GM12878 (cell line): ENCODE measurements at regions not wholly inside any gene's neighbourhood (a gene's known extent, or its start where the extent isn't known, plus 50 kb on each side); places are given as distances from the start of the nearest gene placed in this dataset.

ENCODE experiments used
- ATAC-seq: fragments of 200-7000 bp; cut with Tn5 transposase; 3 replicates; pipeline ENCODE4 v1.9.1; 2020; ENCODE audit warnings: mild to moderate bottlenecking, moderate library complexity
- BruUV-seq: library from RNA; stranded (reverse); fragments of 400-500 nt; replicated peaks from 2 replicates; lab custom pipeline; 2021; lab: Mats Ljungman, UMichigan
- CTCF ChIA-PET: fragments of 300-600 bp; sonication (Branson Sonifier 250); formaldehyde crosslinking; extraction: SDS; loops from one replicate; lab custom pipeline; 2021; ENCODE audit warnings: inconsistent platforms; lab: Yijun Ruan, JAX
- POLR2A ChIA-PET: fragments of 350-600 bp; formaldehyde crosslinking; extraction: SDS; loops from one replicate; lab custom pipeline; 2021; ENCODE audit warnings: inconsistent platforms; lab: Charles Lee
- RAD21 ChIA-PET: fragments of 300-600 bp; sonication (Branson Sonifier 250); formaldehyde crosslinking; loops from one replicate; lab custom pipeline; 2023; ENCODE audit warnings: antibody characterized with exemption; ENCODE audit not compliant: unreplicated experiment; lab: Charles Lee
- SMC1A ChIA-PET: fragments of 300-600 bp; sonication (Branson Sonifier 250); formaldehyde crosslinking; loops from one replicate; lab custom pipeline; 2023; ENCODE audit not compliant: unreplicated experiment, uncharacterized antibody; lab: Charles Lee
- DNase-seq: peaks from one replicate; pipeline ENCODE4 v3.0.0-alpha.2; 2011; ENCODE audit warnings: low read depth, low spot score
- FAIRE-seq: peaks from 3 replicates; lab custom pipeline; 2011; peaks lifted over from hg19 to GRCh38; lab: Jason Lieb, UNC
- H2AFZ ChIP-seq: 2 replicates; pipeline ENCODE4 v1.6.0; 2011; ENCODE audit warnings: low read depth, low read length, control low read depth; ENCODE audit not compliant: control insufficient read depth
- H3K27ac ChIP-seq: 2 replicates; pipeline ENCODE4 v1.5.1; 2011; ENCODE audit warnings: control low read depth; ENCODE audit not compliant: control insufficient read depth, insufficient read depth
- H3K27me3 ChIP-seq, 2 experiments: replicated peaks in 1 of 2; 2 replicates each; pipeline versions ENCODE4 v1.6.0 to v1.6.1; 2011; ENCODE audit warnings: low read length in 1 of 2; ENCODE audit not compliant: control insufficient read depth in 2 of 2, insufficient read depth in 2 of 2
- H3K36me3 ChIP-seq, 2 experiments: 2 replicates each; pipeline ENCODE4 v1.5.1; 2011; ENCODE audit warnings: low read length in 1 of 2; ENCODE audit not compliant: control insufficient read depth in 2 of 2, insufficient read depth in 2 of 2
- H3K4me1 ChIP-seq: 2 replicates; pipeline ENCODE4 v1.6.1; 2011; ENCODE audit warnings: mild to moderate bottlenecking, low read length, moderate library complexity, mixed read lengths; ENCODE audit not compliant: control insufficient read depth, insufficient read depth
- H3K4me2 ChIP-seq: 2 replicates; pipeline ENCODE4 v1.6.0; 2011; ENCODE audit warnings: control low read depth; ENCODE audit not compliant: control insufficient read depth, insufficient read depth
- H3K4me3 ChIP-seq: fragments of 200-600 bp; sonication (generic); 2 replicates; pipeline ENCODE4 v1.5.1; 2016
- H3K79me2 ChIP-seq: 2 replicates; pipeline ENCODE4 v1.6.0; 2011; ENCODE audit warnings: low read length; ENCODE audit not compliant: control insufficient read depth, insufficient read depth
- H3K9ac ChIP-seq: 2 replicates; pipeline ENCODE4 v1.8.0; 2011; ENCODE audit warnings: low read length, control low read depth, mixed read lengths; ENCODE audit not compliant: control insufficient read depth, insufficient read depth
- H3K9me3 ChIP-seq: replicated peaks from 3 replicates; pipeline ENCODE4 v1.5.1; 2011; ENCODE audit warnings: mild to moderate bottlenecking, low read length; ENCODE audit not compliant: control insufficient read depth, insufficient read depth
- H4K20me1 ChIP-seq: 2 replicates; pipeline ENCODE4 v1.6.0; 2011; ENCODE audit not compliant: control insufficient read depth, insufficient read depth
- ATF2 ChIP-seq: IDR thresholded peaks from 2 replicates; pipeline ENCODE4 v1.6.1; 2012; ENCODE audit warnings: low read length, inconsistent platforms
- BHLHE40 ChIP-seq, 2 experiments: fragments of 450-650 bp in 1 of 2; IDR thresholded peaks; 2 replicates each; pipeline ENCODE4 v1.6.1; 2011 to 2017; ENCODE audit warnings: low read depth in 2 of 2, borderline replicate concordance in 1 of 2, improper control_type of control experiment in 1 of 2, low read length in 1 of 2, mild to moderate bottlenecking in 1 of 2
- FOXM1 ChIP-seq: IDR thresholded peaks from 2 replicates; pipeline ENCODE4 v1.6.1; 2012; ENCODE audit warnings: low read depth, mild to moderate bottlenecking, inconsistent platforms, low read length, moderate library complexity
- GATAD2B ChIP-seq: fragments of 450-650 bp; conservative IDR thresholded peaks from 2 replicates; pipeline ENCODE4 v1.6.1; 2017; ENCODE audit warnings: low read depth, mild to moderate bottlenecking, moderate library complexity
- IKZF2 ChIP-seq, 2 experiments: fragments of 450-650 bp; IDR thresholded peaks; 2 replicates each; pipeline ENCODE4 v1.6.1; 2017; ENCODE audit warnings: mild to moderate bottlenecking in 2 of 2, moderate library complexity in 2 of 2
- IRF3 ChIP-seq: fragments of 450-650 bp; IDR thresholded peaks from 2 replicates; pipeline ENCODE4 v1.6.1; 2014; ENCODE audit warnings: mild to moderate bottlenecking
- IRF4 ChIP-seq: IDR thresholded peaks from 2 replicates; pipeline ENCODE4 v1.6.1; 2011; ENCODE audit warnings: low read depth, low read length
- JUNB ChIP-seq: IDR thresholded peaks from 2 replicates; pipeline ENCODE4 v1.6.1; 2016; ENCODE audit warnings: antibody characterized with exemption, mild to moderate bottlenecking
- MTA3 ChIP-seq: IDR thresholded peaks from 2 replicates; pipeline ENCODE4 v1.6.1; 2012; ENCODE audit warnings: low read length, inconsistent platforms, borderline replicate concordance
- MYB ChIP-seq: fragments of 150-350 bp; IDR thresholded peaks from 2 replicates; pipeline ENCODE4 v1.6.1; 2014; ENCODE audit warnings: mild to moderate bottlenecking, low read depth, low read length, borderline replicate concordance
- PBX3 ChIP-seq: IDR thresholded peaks from 2 replicates; pipeline ENCODE4 v1.6.1; 2011; ENCODE audit warnings: mild to moderate bottlenecking, low read depth, low read length, moderate library complexity; ENCODE audit not compliant: insufficient replicate concordance
- POLR2A ChIP-seq: IDR thresholded peaks from 2 replicates; pipeline ENCODE4 v1.6.1; 2011; ENCODE audit warnings: low read depth, mild to moderate bottlenecking, low read length
- ZBTB33 ChIP-seq: fragments of 450-650 bp; IDR thresholded peaks from 2 replicates; pipeline ENCODE4 v1.6.1; 2017; ENCODE audit warnings: mild to moderate bottlenecking
- ZBTB40 ChIP-seq: fragments of 450-650 bp; IDR thresholded peaks from 2 replicates; pipeline ENCODE4 v1.6.1; 2016; ENCODE audit warnings: mild to moderate bottlenecking, moderate library complexity, borderline replicate concordance
- ZNF622 ChIP-seq: fragments of 450-650 bp; IDR thresholded peaks from 2 replicates; pipeline ENCODE4 v1.6.1; 2017; ENCODE audit warnings: mild to moderate bottlenecking, inconsistent platforms
- ZSCAN29 ChIP-seq: fragments of 450-650 bp; IDR thresholded peaks from 2 replicates; pipeline ENCODE4 v1.6.1; 2017; ENCODE audit warnings: mild to moderate bottlenecking, moderate library complexity
- WGBS: methylation state at CpG from one replicate; pipeline ENCODE4 v1.1.6; 2016; ENCODE audit warnings: low lambda C conversion rate; ENCODE audit not compliant: insufficient replicate concordance, insufficient coverage; ENCODE audit errors: missing lambda C conversion rate; 5-methylcytosine and 5-hydroxymethylcytosine counted together
- in situ Hi-C: fragments of 300-500 bp; cut with MboI; formaldehyde crosslinking; loops from 9 replicates; pipeline ENCODE4 v1.14.3; 2018; ENCODE audit warnings: mixed read lengths
- intact Hi-C: fragments of 100-400 bp; cut with micrococcal nuclease; formaldehyde crosslinking; loops from one replicate; pipeline ENCODE4 v1.14.2; 2022; ENCODE audit not compliant: unreplicated experiment

GRCh38 chr2:204249437-204249836, 295.8 kb upstream of the PARD3B start:
- in situ Hi-C loops: no loop called here
- Histone ChIP-seq H3K9me3 (no peaks in the 10 kb centered on the region), H3K4me3 (no peak overlapping the region), H3K27ac (no peak overlapping the region), H3K9ac (no peak overlapping the region), H3K4me2 (no peak overlapping the region), H2AFZ (no peak overlapping the region), H3K79me2 (no peaks in the 10 kb centered on the region), H3K4me1 (no peaks in the 10 kb centered on the region), H3K36me3 (no peaks in the 10 kb centered on the region), H4K20me1 (no peaks in the 10 kb centered on the region), H3K27me3 (no peaks in the 10 kb centered on the region; a peak in 2 of 4 replicates)
- no TSS peak for BruUV-seq
- FAIRE-seq: no peak
- intact Hi-C loops: no loop called here
- ChIA-PET POLR2A (no interaction called here), SMC1A (interaction anchor here (1.1 kb wide), 1 partner anchor 11 kb away, joined by 3 read pairs; no protein-coding TSS in a partner anchor), CTCF (interaction anchor here (0.6 to 3.5 kb wide), 2 partner anchors 11 to 1742 kb away, joined by 3 to 21 read pairs; no protein-coding TSS in a partner anchor), RAD21 (interaction anchor here (0.6 kb wide), 1 partner anchor 71 kb away, joined by 3 read pairs; no protein-coding TSS in a partner anchor)
- no peak for ATAC-seq
- 33% methylated on average over 3 of the region's 3 CpGs for WGBS
- no peak for DNase-seq
- no peak for TF ChIP-seq ZSCAN29
- no peak for TF ChIP-seq ZBTB33
- TF ChIP-seq GATAD2B: no peak
- no peak for TF ChIP-seq ATF2
- TF ChIP-seq ZNF622: no peak
- TF ChIP-seq FOXM1: no peak
- no peak for TF ChIP-seq IKZF2 (IDR thresholded peaks at IDR 0.05)
- no peak for TF ChIP-seq ZBTB40
- no peak for TF ChIP-seq IRF3
- no peak for TF ChIP-seq JUNB
- TF ChIP-seq BHLHE40 (IDR thresholded peaks at IDR 0.05; ENCODE audit: borderline replicate concordance in 1 of 2, low read depth in 2 of 2, low read length in 1 of 2): no peak
- no peak for TF ChIP-seq IRF4
- TF ChIP-seq POLR2A: no peak
- no peak for TF ChIP-seq PBX3
- TF ChIP-seq MTA3: no peak
- TF ChIP-seq MYB: no peak
